A549 (cell line): ENCODE measurements at regions not wholly inside any gene's neighbourhood (a gene's known extent, or its start where the extent isn't known, plus 50 kb on each side); places are given as distances from the start of the nearest gene placed in this dataset.

Experiments
- ATAC-seq, 2 experiments: fragments of 200-7000 bp in 1 of 2; fragments of >200 bp in 1 of 2; cut with Nextera tagmentation in 1 of 2; cut with Tn5 transposase in 1 of 2; 3 replicates each; pipeline versions ENCODE4 v1.8.0 to v1.9.1; 2018 to 2020; ENCODE audit warnings: mild to moderate bottlenecking in 1 of 2, moderate library complexity in 1 of 2
- CTCF ChIA-PET: fragments of 300-600 bp; sonication (Branson Sonifier 250); formaldehyde crosslinking; extraction: SDS; loops from one replicate; lab custom pipeline; 2021; ENCODE audit warnings: antibody characterized with exemption, inconsistent platforms; lab: Yijun Ruan, JAX
- POLR2A ChIA-PET: fragments of 350-600 bp; formaldehyde crosslinking; extraction: SDS; loops from one replicate; lab custom pipeline; 2021; ENCODE audit warnings: antibody characterized with exemption, inconsistent platforms; lab: Yijun Ruan, JAX
- DNase-seq, 2 experiments: peaks; one replicate each; pipeline versions ENCODE4 v3.0.0 to v3.0.0-alpha.2; 2011 to 2016; ENCODE audit warnings: low read depth in 1 of 2, low spot score in 1 of 2
- FAIRE-seq: peaks from 2 replicates; lab custom pipeline; 2011; peaks lifted over from hg19 to GRCh38; lab: Jason Lieb, UNC
- H3K27ac ChIP-seq, 2 experiments: fragments of >200 bp; sonication (Bioruptor Twin); formaldehyde crosslinking; 3 replicates each; pipeline ENCODE4 v1.5.1; 2016 to 2017
- H3K4me1 ChIP-seq: fragments of >200 bp; sonication (Bioruptor Twin); formaldehyde crosslinking; 3 replicates; pipeline ENCODE4 v1.6.1; 2016
- H3K4me2 ChIP-seq: fragments of >200 bp; sonication (Bioruptor Twin); formaldehyde crosslinking; 3 replicates; pipeline ENCODE4 v1.6.1; 2016
- H3K4me3 ChIP-seq: fragments of >200 bp; sonication (Bioruptor Twin); formaldehyde crosslinking; 3 replicates; pipeline ENCODE4 v1.5.1; 2016
- H3K9me3 ChIP-seq: fragments of >200 bp; sonication (Bioruptor Twin); formaldehyde crosslinking; 3 replicates; pipeline ENCODE4 v1.6.1; 2016
- CBX8 ChIP-seq: fragments of 200-600 bp; sonication (generic); IDR thresholded peaks from 2 replicates; pipeline ENCODE4 v1.6.1; 2016
- CHD4 ChIP-seq: fragments of 200-600 bp; sonication (generic); IDR thresholded peaks from 2 replicates; pipeline ENCODE4 v1.6.1; 2016; ENCODE audit warnings: antibody characterized with exemption, mild to moderate bottlenecking, borderline replicate concordance
- EHF ChIP-seq: fragments of 250-450 bp; sonication (Bioruptor Pico); IDR thresholded peaks from 2 replicates; pipeline ENCODE4 v1.5.0; 2020; ENCODE audit warnings: mild to moderate bottlenecking
- ELK1 ChIP-seq: fragments of 150-350 bp; IDR thresholded peaks from 2 replicates; pipeline ENCODE4 v1.6.1; 2014; ENCODE audit warnings: low read depth, mild to moderate bottlenecking, low read length
- ESRRA ChIP-seq: fragments of 150-350 bp; IDR thresholded peaks from 2 replicates; pipeline ENCODE4 v1.6.1; 2014; ENCODE audit warnings: mild to moderate bottlenecking, low read length, borderline replicate concordance
- FOSL2 ChIP-seq, 2 experiments: fragments of 450-650 bp in 1 of 2; fragments of >200 bp in 1 of 2; sonication (Bioruptor Twin) in 1 of 2; formaldehyde crosslinking; IDR thresholded peaks; 2 replicates each; pipeline versions ENCODE4 v1.5.0 to v1.6.1; 2016 to 2020; ENCODE audit warnings: mild to moderate bottlenecking in 1 of 2, moderate library complexity in 1 of 2
- FOXS1 ChIP-seq: fragments of 250-450 bp; sonication (Bioruptor Pico); IDR thresholded peaks from 2 replicates; pipeline ENCODE4 v1.5.0; 2020; ENCODE audit warnings: mild to moderate bottlenecking, moderate library complexity
- GATA3 ChIP-seq: IDR thresholded peaks from 2 replicates; pipeline ENCODE4 v1.6.1; 2012; ENCODE audit warnings: borderline replicate concordance
- HEYL ChIP-seq: fragments of 250-450 bp; sonication (Bioruptor Pico); IDR thresholded peaks from 2 replicates; pipeline ENCODE4 v1.8.0; 2021; ENCODE audit warnings: mild to moderate bottlenecking, moderate library complexity
- HOXA7 ChIP-seq: fragments of 250-450 bp; sonication (Bioruptor Pico); IDR thresholded peaks from 2 replicates; pipeline ENCODE4 v1.5.0; 2020; ENCODE audit warnings: mild to moderate bottlenecking, moderate library complexity
- HOXB13 ChIP-seq: fragments of 250-450 bp; sonication (Bioruptor Pico); IDR thresholded peaks from 2 replicates; pipeline ENCODE4 v1.5.0; 2020; ENCODE audit warnings: low read depth, mild to moderate bottlenecking, moderate library complexity
- HOXB5 ChIP-seq: fragments of 250-450 bp; sonication (Bioruptor Pico); IDR thresholded peaks from 2 replicates; pipeline ENCODE4 v1.5.0; 2020; ENCODE audit warnings: mild to moderate bottlenecking, moderate library complexity
- JUN ChIP-seq, 2 experiments: fragments of >200 bp; sonication (Bioruptor Twin); formaldehyde crosslinking; IDR thresholded peaks; 2 replicates in 1 of 2; 3 replicates in 1 of 2; pipeline ENCODE4 v1.6.1; 2016 to 2017
- MAX ChIP-seq: IDR thresholded peaks from 2 replicates; pipeline ENCODE4 v1.6.1; 2012
- MYC ChIP-seq: IDR thresholded peaks from 2 replicates; pipeline ENCODE4 v1.6.1; 2012; ENCODE audit warnings: mild to moderate bottlenecking, inconsistent platforms, low read length, improper control_type of control experiment, borderline replicate concordance
- NFE2L2 ChIP-seq: fragments of 150-350 bp; conservative IDR thresholded peaks from 2 replicates; pipeline ENCODE4 v1.6.1; 2014; ENCODE audit warnings: low read length
- NR3C1 ChIP-seq: fragments of >200 bp; sonication (Bioruptor Twin); formaldehyde crosslinking; IDR thresholded peaks from 3 replicates; pipeline ENCODE4 v1.6.1; 2017
- PBX3 ChIP-seq: IDR thresholded peaks from 2 replicates; pipeline ENCODE4 v1.6.1; 2012
- PHF8 ChIP-seq: fragments of 200-600 bp; sonication (generic); IDR thresholded peaks from 2 replicates; pipeline ENCODE4 v1.6.1; 2016; ENCODE audit warnings: low read depth, mild to moderate bottlenecking, antibody characterized with exemption, moderate library complexity, borderline replicate concordance
- POLR2AphosphoS2 ChIP-seq: conservative IDR thresholded peaks from 2 replicates; pipeline ENCODE4 v1.6.1; 2012; ENCODE audit warnings: low read length, improper control_type of control experiment, inconsistent platforms
- RAD21 ChIP-seq, 2 experiments: fragments of >200 bp in 1 of 2; sonication (Bioruptor Twin) in 1 of 2; formaldehyde crosslinking in 1 of 2; IDR thresholded peaks in 1 of 2; conservative IDR thresholded peaks in 1 of 2; 2 replicates in 1 of 2; 3 replicates in 1 of 2; pipeline ENCODE4 v1.6.1; 2012 to 2018; ENCODE audit warnings: inconsistent platforms in 1 of 2
- RARB ChIP-seq: fragments of 250-450 bp; sonication (Bioruptor Pico); IDR thresholded peaks from 2 replicates; pipeline ENCODE4 v1.8.0; 2021; ENCODE audit warnings: mild to moderate bottlenecking, moderate library complexity
- REST ChIP-seq: fragments of 200-600 bp; sonication (generic); IDR thresholded peaks from 2 replicates; pipeline ENCODE4 v1.6.1; 2016; ENCODE audit warnings: antibody characterized with exemption, mild to moderate bottlenecking, moderate library complexity
- RFX5 ChIP-seq: fragments of 450-650 bp; IDR thresholded peaks from 2 replicates; pipeline ENCODE4 v1.7.1; 2014; ENCODE audit warnings: antibody characterized with exemption, mild to moderate bottlenecking, moderate library complexity
- SMC3 ChIP-seq: fragments of >200 bp; sonication (Bioruptor Twin); formaldehyde crosslinking; IDR thresholded peaks from 3 replicates; pipeline ENCODE4 v1.6.1; 2018; ENCODE audit warnings: inconsistent platforms
- SREBF2 ChIP-seq: fragments of 450-650 bp; IDR thresholded peaks from 2 replicates; pipeline ENCODE4 v1.6.1; 2014; ENCODE audit warnings: mild to moderate bottlenecking, moderate library complexity
- TFCP2L1 ChIP-seq: fragments of 250-450 bp; sonication (Bioruptor Pico); IDR thresholded peaks from 2 replicates; pipeline ENCODE4 v1.5.0; 2021; ENCODE audit warnings: mild to moderate bottlenecking
- TP53 ChIP-seq: fragments of 250-450 bp; sonication (Bioruptor Pico); IDR thresholded peaks from 2 replicates; pipeline ENCODE4 v1.5.0; 2021; ENCODE audit warnings: mild to moderate bottlenecking, moderate library complexity
- USF2 ChIP-seq: fragments of 450-650 bp; IDR thresholded peaks from 2 replicates; pipeline ENCODE4 v1.6.1; 2014; ENCODE audit warnings: antibody characterized with exemption
- ZFP36 ChIP-seq: fragments of 450-650 bp; IDR thresholded peaks from 2 replicates; pipeline ENCODE4 v1.6.1; 2014; ENCODE audit warnings: borderline replicate concordance; ENCODE audit not compliant: partially characterized antibody
- ZSCAN20 ChIP-seq: fragments of 250-450 bp; sonication (Bioruptor Pico); IDR thresholded peaks from 2 replicates; pipeline ENCODE4 v1.8.0; 2022; ENCODE audit warnings: mild to moderate bottlenecking, moderate library complexity
- WGBS: methylation state at CpG from one replicate; pipeline ENCODE4 v1.1.6; 2017; ENCODE audit errors: missing lambda C conversion rate; 5-methylcytosine and 5-hydroxymethylcytosine counted together

GRCh38 chr5:175813943-175814630 lies 57.3 kb upstream of the CPLX2 start:
- DNase-seq, result no peak
- no peak for FAIRE-seq
- TF ChIP-seq FOSL2 (IDR thresholded peaks at IDR 0.05) (no peak), FOSL2 (CRISPR knock-in tag; IDR thresholded peaks at IDR 0.05) (no peak), CBX8 (no peak), MYC (no peak), TP53 (CRISPR knock-in tag) (no peak), HEYL (CRISPR knock-in tag) (no peak)
- no peak for ATAC-seq
- Histone ChIP-seq H3K4me1 (peaks cover 46% of the 10 kb centered on the region), H3K4me3 (no peak overlapping the region), H3K27ac (peak overlapping the region; percentile 88 to 90), H3K9me3 (no peaks in the 10 kb centered on the region), H3K4me2 (peak overlapping the region; percentile 67)
- ChIA-PET CTCF (interaction anchor here (0.5 to 3.4 kb wide), 8 partner anchors 8 to 246 kb away, joined by 3 to 14 read pairs (median 6); partner anchors contain the start of gene CPLX2), POLR2A (no interaction called here)
- WGBS, result 45% methylated on average over 4 of the region's 4 CpGs

GRCh38 chr5:175814691-175815090 lies 56.7 kb upstream of the CPLX2 start:
- peak; percentile 72 to 77 for ATAC-seq
- no peak overlapping the region for H3K4me3 ChIP-seq
- CTCF ChIA-PET, result interaction anchor here (0.5 to 3.4 kb wide), 7 partner anchors 9 to 247 kb away, joined by 3 to 14 read pairs (median 5); no protein-coding TSS in a partner anchor
- no peak for TF ChIP-seq REST
- TF ChIP-seq CHD4, result no peak
- no peak for TF ChIP-seq CBX8
- no peak for TF ChIP-seq USF2
- TF ChIP-seq HOXB5 (CRISPR knock-in tag), result no peak
- peak; percentile 82; the same call in 1 of the 2 replicates for TF ChIP-seq PBX3
- TF ChIP-seq TFCP2L1 (CRISPR knock-in tag), result no peak
- TF ChIP-seq HOXB13 (CRISPR knock-in tag), result no peak
- TF ChIP-seq SMC3, result 0 out of 3 replicates have a peak, but pooled peaks have one; percentile 28
- TF ChIP-seq RFX5, result no peak
- TF ChIP-seq HOXA7 (CRISPR knock-in tag), result no peak
- no peak for TF ChIP-seq FOXS1 (CRISPR knock-in tag)
- TF ChIP-seq JUN (IDR thresholded peaks at IDR 0.05), result no peak; a peak in 2 of 5 replicates
- peak; percentile 54; the same call in 1 of the 2 replicates for TF ChIP-seq GATA3
- peak; percentile 78 for TF ChIP-seq MAX
- TF ChIP-seq ZSCAN20 (CRISPR knock-in tag), result no peak
- no peak for TF ChIP-seq NFE2L2
- TF ChIP-seq RAD21 (conservative IDR thresholded peaks at IDR 0.05 in 1 of 2, IDR thresholded peaks at IDR 0.05 in 1 of 2), result peak in 1 of 2 experiments; percentile 13; a peak in 1 of 5 replicates
- TF ChIP-seq ZFP36, result no peak
- no peak for TF ChIP-seq NR3C1
- no peak for TF ChIP-seq SREBF2
- TF ChIP-seq ELK1, result no peak
- TF ChIP-seq POLR2AphosphoS2, result no peak
- no peak for TF ChIP-seq ESRRA
- TF ChIP-seq EHF (CRISPR knock-in tag), result no peak
- no peak for TF ChIP-seq RARB (CRISPR knock-in tag)
- TF ChIP-seq PHF8, result no peak

More at GRCh38 chr5:175814691-175815090, 56.7 kb upstream of the CPLX2 start:
- DNase-seq (peak; percentile 76 to 94), FAIRE-seq (peak; percentile 51)
- POLR2A ChIA-PET, result no interaction called here
- H3K4me2 ChIP-seq, result peak overlapping the region; percentile 67
- 15% methylated on average over 10 of the region's 10 CpGs for WGBS
- no peaks in the 10 kb centered on the region for H3K9me3 ChIP-seq
- H3K27ac ChIP-seq, result peak overlapping the region; percentile 88 to 90
- H3K4me1 ChIP-seq, result peaks cover 40% of the 10 kb centered on the region
